Sigmoid colon (tissue), 4 donors: ENCODE measurements at regions not wholly inside any gene's neighbourhood (a gene's known extent, or its start where the extent isn't known, plus 50 kb on each side); places are given as distances from the start of the nearest gene placed in this dataset.
"Not testable (repeated sequence)": the region's sequence is repeated elsewhere in the genome, so short reads cannot be mapped to it uniquely, and the experiment has no call there.

Experiments used
- EP300 ChIP-seq, 4 donors: sonication (generic); formaldehyde crosslinking; IDR thresholded peaks; one replicate each; pipeline ENCODE4 v1.6.1; 2017; ENCODE audit warnings: antibody characterized with exemption in 4 of 4
- POLR2A ChIP-seq, 2 donors: fragments of 450-650 bp; IDR thresholded peaks; one replicate each; pipeline ENCODE4 v1.6.1; 2016; ENCODE audit warnings: antibody characterized with exemption in 2 of 2, mild to moderate bottlenecking in 2 of 2, moderate library complexity in 2 of 2
- POLR2AphosphoS5 ChIP-seq, 4 donors: sonication (generic); formaldehyde crosslinking; IDR thresholded peaks; one replicate each; pipeline ENCODE4 v1.6.1; 2017; ENCODE audit warnings: antibody characterized with exemption in 4 of 4
- TF ChIP-seq, protein P1 (sequence below), 4 experiments: fragments of 450-650 bp in 3 of 4; fragments of 200-600 bp in 1 of 4; IDR thresholded peaks; one replicate each; pipeline ENCODE4 v1.5.1; 2016 to 2019; ENCODE audit warnings: antibody characterized with exemption in 4 of 4, mild to moderate bottlenecking in 3 of 4, moderate library complexity in 2 of 4

- TF ChIP-seq POLR2A, EP300, POLR2AphosphoS5 (IDR thresholded peaks at IDR 0.05): not testable (repeated sequence)
- TF ChIP-seq, protein P1, sequence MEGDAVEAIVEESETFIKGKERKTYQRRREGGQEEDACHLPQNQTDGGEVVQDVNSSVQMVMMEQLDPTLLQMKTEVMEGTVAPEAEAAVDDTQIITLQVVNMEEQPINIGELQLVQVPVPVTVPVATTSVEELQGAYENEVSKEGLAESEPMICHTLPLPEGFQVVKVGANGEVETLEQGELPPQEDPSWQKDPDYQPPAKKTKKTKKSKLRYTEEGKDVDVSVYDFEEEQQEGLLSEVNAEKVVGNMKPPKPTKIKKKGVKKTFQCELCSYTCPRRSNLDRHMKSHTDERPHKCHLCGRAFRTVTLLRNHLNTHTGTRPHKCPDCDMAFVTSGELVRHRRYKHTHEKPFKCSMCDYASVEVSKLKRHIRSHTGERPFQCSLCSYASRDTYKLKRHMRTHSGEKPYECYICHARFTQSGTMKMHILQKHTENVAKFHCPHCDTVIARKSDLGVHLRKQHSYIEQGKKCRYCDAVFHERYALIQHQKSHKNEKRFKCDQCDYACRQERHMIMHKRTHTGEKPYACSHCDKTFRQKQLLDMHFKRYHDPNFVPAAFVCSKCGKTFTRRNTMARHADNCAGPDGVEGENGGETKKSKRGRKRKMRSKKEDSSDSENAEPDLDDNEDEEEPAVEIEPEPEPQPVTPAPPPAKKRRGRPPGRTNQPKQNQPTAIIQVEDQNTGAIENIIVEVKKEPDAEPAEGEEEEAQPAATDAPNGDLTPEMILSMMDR (IDR thresholded peaks at IDR 0.05) = not testable (repeated sequence)
Measured at GRCh38 chr21:9040406-9040805, 1481.0 kb upstream of the TPTE start.
